PFSK-1 (cell line): ENCODE measurements at regions not wholly inside any gene's neighbourhood (a gene's known extent, or its start where the extent isn't known, plus 50 kb on each side); places are given as distances from the start of the nearest gene placed in this dataset.

Experiments
- TAF1 ChIP-seq: IDR thresholded peaks from 2 replicates; pipeline ENCODE4 v1.6.1; 2012; ENCODE audit warnings: low read length, control low read depth, borderline replicate concordance; ENCODE audit not compliant: insufficient read depth
- TF ChIP-seq, protein P1 (sequence below), 2 experiments: IDR thresholded peaks; 2 replicates each; pipeline versions ENCODE4 v1.6.1 to v1.8.0; 2011 to 2012; ENCODE audit warnings: low read depth in 2 of 2, low read length in 2 of 2, control low read depth in 1 of 2, inconsistent platforms in 1 of 2, mild to moderate bottlenecking in 1 of 2, moderate library complexity in 1 of 2; ENCODE audit not compliant: insufficient read depth in 1 of 2

DNA sequence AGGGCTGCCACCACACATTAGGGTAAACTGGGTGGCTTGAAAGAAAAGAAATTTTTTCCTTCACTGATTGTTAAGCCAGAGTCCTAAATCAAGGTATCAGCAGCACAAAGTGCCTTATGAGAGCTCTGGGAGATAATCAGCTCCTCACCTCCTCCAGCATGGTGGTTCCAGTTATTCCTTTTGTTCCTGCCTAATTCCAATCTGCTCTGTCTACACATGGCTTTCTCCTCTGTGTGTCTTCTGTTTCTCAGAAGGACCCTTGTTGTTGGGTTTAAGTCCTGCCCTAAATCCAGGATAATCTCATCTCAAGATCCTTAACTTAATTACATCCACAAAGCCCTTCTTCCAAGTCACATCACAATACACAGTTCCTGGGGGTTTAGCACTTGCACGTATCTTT, 1352.0 kb upstream of the CDH9 start:
- TF ChIP-seq, protein P1, sequence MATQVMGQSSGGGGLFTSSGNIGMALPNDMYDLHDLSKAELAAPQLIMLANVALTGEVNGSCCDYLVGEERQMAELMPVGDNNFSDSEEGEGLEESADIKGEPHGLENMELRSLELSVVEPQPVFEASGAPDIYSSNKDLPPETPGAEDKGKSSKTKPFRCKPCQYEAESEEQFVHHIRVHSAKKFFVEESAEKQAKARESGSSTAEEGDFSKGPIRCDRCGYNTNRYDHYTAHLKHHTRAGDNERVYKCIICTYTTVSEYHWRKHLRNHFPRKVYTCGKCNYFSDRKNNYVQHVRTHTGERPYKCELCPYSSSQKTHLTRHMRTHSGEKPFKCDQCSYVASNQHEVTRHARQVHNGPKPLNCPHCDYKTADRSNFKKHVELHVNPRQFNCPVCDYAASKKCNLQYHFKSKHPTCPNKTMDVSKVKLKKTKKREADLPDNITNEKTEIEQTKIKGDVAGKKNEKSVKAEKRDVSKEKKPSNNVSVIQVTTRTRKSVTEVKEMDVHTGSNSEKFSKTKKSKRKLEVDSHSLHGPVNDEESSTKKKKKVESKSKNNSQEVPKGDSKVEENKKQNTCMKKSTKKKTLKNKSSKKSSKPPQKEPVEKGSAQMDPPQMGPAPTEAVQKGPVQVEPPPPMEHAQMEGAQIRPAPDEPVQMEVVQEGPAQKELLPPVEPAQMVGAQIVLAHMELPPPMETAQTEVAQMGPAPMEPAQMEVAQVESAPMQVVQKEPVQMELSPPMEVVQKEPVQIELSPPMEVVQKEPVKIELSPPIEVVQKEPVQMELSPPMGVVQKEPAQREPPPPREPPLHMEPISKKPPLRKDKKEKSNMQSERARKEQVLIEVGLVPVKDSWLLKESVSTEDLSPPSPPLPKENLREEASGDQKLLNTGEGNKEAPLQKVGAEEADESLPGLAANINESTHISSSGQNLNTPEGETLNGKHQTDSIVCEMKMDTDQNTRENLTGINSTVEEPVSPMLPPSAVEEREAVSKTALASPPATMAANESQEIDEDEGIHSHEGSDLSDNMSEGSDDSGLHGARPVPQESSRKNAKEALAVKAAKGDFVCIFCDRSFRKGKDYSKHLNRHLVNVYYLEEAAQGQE (IDR thresholded peaks at IDR 0.05; ENCODE audit: insufficient read depth in 1 of 2, low read depth in 2 of 2, low read length in 2 of 2) = no peak
- no peak for TF ChIP-seq TAF1
